ENCODE measurements at regions not wholly inside any gene's neighbourhood (a gene's known extent, or its start where the extent isn't known, plus 50 kb on each side); places are given as distances from the start of the nearest gene placed in this dataset.

DNA sequence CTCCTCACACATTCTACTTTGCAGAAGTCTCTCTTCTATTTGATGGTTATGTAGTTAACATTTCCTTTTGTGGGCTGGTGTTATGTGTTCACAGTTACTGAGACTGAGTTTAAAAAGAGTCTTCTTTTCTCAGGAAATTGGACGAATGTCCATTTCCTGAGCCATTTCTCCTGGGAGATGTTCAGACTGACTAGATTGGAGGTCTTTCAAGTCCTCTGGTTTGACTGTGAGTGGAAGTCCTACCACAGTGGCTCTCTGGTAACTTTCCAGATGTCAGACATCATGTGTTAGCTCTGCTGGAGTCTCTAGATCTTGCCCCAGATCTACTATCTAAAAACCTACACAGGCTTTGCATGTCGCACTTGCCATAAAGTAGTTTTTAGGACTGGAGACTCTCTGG, 116.0 kb downstream of the GALR1 start:
- intact Hi-C loops (cut with DNase I), result no loop called here
- Histone ChIP-seq H3K27ac (no peak overlapping the region), H3K4me3 (no peak overlapping the region), H3K9me3 (peaks cover 0 to 35% of the 10 kb centered on the region in 2 donors), H3K27me3 (peaks cover 0 to 22% of the 10 kb centered on the region in 2 donors), H3K36me3 (no peaks in the 10 kb centered on the region), H3K4me1 (no peaks in the 10 kb centered on the region)
- DNase-seq (no peak), ATAC-seq (no peak)
- TF ChIP-seq, protein P1, sequence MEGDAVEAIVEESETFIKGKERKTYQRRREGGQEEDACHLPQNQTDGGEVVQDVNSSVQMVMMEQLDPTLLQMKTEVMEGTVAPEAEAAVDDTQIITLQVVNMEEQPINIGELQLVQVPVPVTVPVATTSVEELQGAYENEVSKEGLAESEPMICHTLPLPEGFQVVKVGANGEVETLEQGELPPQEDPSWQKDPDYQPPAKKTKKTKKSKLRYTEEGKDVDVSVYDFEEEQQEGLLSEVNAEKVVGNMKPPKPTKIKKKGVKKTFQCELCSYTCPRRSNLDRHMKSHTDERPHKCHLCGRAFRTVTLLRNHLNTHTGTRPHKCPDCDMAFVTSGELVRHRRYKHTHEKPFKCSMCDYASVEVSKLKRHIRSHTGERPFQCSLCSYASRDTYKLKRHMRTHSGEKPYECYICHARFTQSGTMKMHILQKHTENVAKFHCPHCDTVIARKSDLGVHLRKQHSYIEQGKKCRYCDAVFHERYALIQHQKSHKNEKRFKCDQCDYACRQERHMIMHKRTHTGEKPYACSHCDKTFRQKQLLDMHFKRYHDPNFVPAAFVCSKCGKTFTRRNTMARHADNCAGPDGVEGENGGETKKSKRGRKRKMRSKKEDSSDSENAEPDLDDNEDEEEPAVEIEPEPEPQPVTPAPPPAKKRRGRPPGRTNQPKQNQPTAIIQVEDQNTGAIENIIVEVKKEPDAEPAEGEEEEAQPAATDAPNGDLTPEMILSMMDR (IDR thresholded peaks at IDR 0.05), result no peak

DNA sequence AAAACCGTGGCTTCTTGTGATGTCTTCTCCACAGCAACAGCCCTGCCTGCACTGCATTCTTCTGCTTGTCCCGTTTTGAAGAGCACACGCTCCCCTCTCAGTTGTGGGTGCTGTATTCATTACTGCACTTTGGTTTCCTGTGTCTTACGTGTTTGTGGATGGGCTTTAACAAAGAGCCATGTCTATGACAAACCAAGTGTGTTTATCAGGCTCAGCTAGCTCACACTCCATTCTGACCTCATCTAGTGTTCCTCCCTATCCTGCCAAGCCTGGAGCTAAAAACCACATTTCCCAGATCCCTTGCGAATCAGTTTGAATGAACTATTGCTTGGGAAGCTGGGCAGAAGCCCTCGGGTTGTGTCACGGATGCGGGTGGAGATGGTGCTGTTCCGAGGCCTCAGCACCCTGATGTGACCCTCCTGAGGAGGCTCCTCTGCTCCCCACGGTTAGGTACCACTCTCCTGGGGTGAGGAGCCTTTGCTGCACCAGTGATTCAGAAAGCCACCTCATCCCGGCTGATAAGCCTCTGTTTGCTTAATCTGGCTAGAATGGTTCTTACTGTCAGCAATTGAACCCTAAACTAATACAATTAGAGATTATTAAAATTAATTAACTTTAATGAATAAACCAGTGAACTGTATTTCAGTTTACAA, 116.5 kb downstream of the GALR1 start:
- ATAC-seq (no peak), DNase-seq (no peak)
- Histone ChIP-seq H3K27me3 (peaks cover 0 to 22% of the 10 kb centered on the region in 2 donors), H3K4me3 (no peak overlapping the region), H3K27ac (no peak overlapping the region), H3K4me1 (no peaks in the 10 kb centered on the region), H3K36me3 (no peaks in the 10 kb centered on the region), H3K9me3 (peaks cover 0 to 33% of the 10 kb centered on the region in 2 donors)
- TF ChIP-seq, protein P1 (IDR thresholded peaks at IDR 0.05), result no peak
- intact Hi-C loops (cut with DNase I), result no loop called here

- TF ChIP-seq, protein P1 (IDR thresholded peaks at IDR 0.05), result no peak
- H3K4me3 ChIP-seq, result no peak overlapping the region
- DNase-seq (peak in 1 of 4 donors; percentile 7), ATAC-seq (peak; percentile 27)
- peaks cover 0 to 30% of the 10 kb centered on the region in 2 donors for H3K9me3 ChIP-seq
- peaks cover 0 to 22% of the 10 kb centered on the region in 2 donors for H3K27me3 ChIP-seq
- H3K36me3 ChIP-seq, result no peaks in the 10 kb centered on the region
- intact Hi-C loops (cut with DNase I), result no loop called here
- H3K27ac ChIP-seq, result no peak overlapping the region
- no peaks in the 10 kb centered on the region for H3K4me1 ChIP-seq
Measured at GRCh38 chr18:77366720-77367641, 117.3 kb downstream of the GALR1 start.

GRCh38 chr18:77369644-77370043, 120.0 kb downstream of the GALR1 start:
- ATAC-seq, result no peak
- Histone ChIP-seq H3K36me3 (no peaks in the 10 kb centered on the region), H3K27ac (no peak overlapping the region), H3K27me3 (peaks cover 0 to 22% of the 10 kb centered on the region in 2 donors), H3K4me1 (no peaks in the 10 kb centered on the region), H3K4me3 (no peak overlapping the region), H3K9me3 (peaks cover 0 to 22% of the 10 kb centered on the region in 2 donors)
- TF ChIP-seq, protein P1 (IDR thresholded peaks at IDR 0.05), result no peak
- intact Hi-C loops (cut with DNase I), result no loop called here
- DNase-seq, result no peak

Data from left lung (tissue), 4 donors.